Fibroblast of lung (primary cell): ENCODE measurements at regions not wholly inside any gene's neighbourhood (a gene's known extent, or its start where the extent isn't known, plus 50 kb on each side); places are given as distances from the start of the nearest gene placed in this dataset.
"Not testable (repeated sequence)": the region's sequence is repeated elsewhere in the genome, so short reads cannot be mapped to it uniquely, and the experiment has no call there.

Experiments used
- DNase-seq, 2 donors: peaks; one replicate each; pipeline versions ENCODE4 v3.0.0 to v3.0.0-alpha.2; 2010; ENCODE audit warnings: low read depth in 2 of 2
- H2AFZ ChIP-seq: 2 replicates; pipeline ENCODE4 v1.5.1; 2012; ENCODE audit warnings: low read length, control low read depth, inconsistent platforms
- H3K27ac ChIP-seq: 2 replicates; pipeline ENCODE4 v1.5.1; 2011; ENCODE audit warnings: low read length, control low read depth; ENCODE audit not compliant: insufficient read depth
- H3K27me3 ChIP-seq: 2 replicates; pipeline ENCODE4 v1.5.1; 2011; ENCODE audit warnings: mild to moderate bottlenecking, low read length; ENCODE audit not compliant: control insufficient read depth, insufficient read depth
- H3K36me3 ChIP-seq: 2 replicates; pipeline ENCODE4 v1.5.1; 2011; ENCODE audit warnings: low read length; ENCODE audit not compliant: control insufficient read depth, insufficient read depth
- H3K4me1 ChIP-seq: 2 replicates; pipeline ENCODE4 v1.5.1; 2011; ENCODE audit warnings: low read length; ENCODE audit not compliant: control insufficient read depth, insufficient read depth; ENCODE audit errors: extremely low read depth
- H3K4me2 ChIP-seq: 2 replicates; pipeline ENCODE4 v1.5.1; 2011; ENCODE audit warnings: low read length, control low read depth; ENCODE audit not compliant: insufficient read depth; ENCODE audit errors: extremely low read depth
- H3K4me3 ChIP-seq, 4 experiments: fragments of 200-600 bp in 1 of 4; sonication (generic) in 1 of 4; replicated peaks in 1 of 4; 2 replicates each; pipeline ENCODE4 v1.5.1; 2011 to 2016; ENCODE audit warnings: low read length in 4 of 4, low read depth in 3 of 4, mild to moderate bottlenecking in 3 of 4, control low read depth in 2 of 4, inconsistent platforms in 1 of 4, mixed read lengths in 1 of 4; ENCODE audit not compliant: insufficient read depth in 1 of 4; ENCODE audit errors: control extremely low read depth in 1 of 4
- H3K79me2 ChIP-seq: 2 replicates; pipeline ENCODE4 v1.5.1; 2012; ENCODE audit warnings: mild to moderate bottlenecking, low read length, inconsistent platforms; ENCODE audit not compliant: control insufficient read depth, insufficient read depth
- H3K9ac ChIP-seq: 2 replicates; pipeline ENCODE4 v1.5.1; 2011; ENCODE audit warnings: mild to moderate bottlenecking, low read length, control low read depth; ENCODE audit not compliant: insufficient read depth
- H3K9me3 ChIP-seq: 2 replicates; pipeline ENCODE4 v1.5.1; 2012; ENCODE audit warnings: low read depth, low read length; ENCODE audit not compliant: control insufficient read depth, insufficient read depth
- H4K20me1 ChIP-seq: 2 replicates; pipeline ENCODE4 v1.5.1; 2011; ENCODE audit warnings: low read length; ENCODE audit not compliant: control insufficient read depth, insufficient read depth; ENCODE audit errors: extremely low read depth
- CTCF ChIP-seq, 2 donors: IDR thresholded peaks in 1 of 2; conservative IDR thresholded peaks in 1 of 2; 1 replicate in 1 of 2; 2 replicates in 1 of 2; pipeline ENCODE4 v1.5.1; 2011 to 2012; ENCODE audit warnings: low read length in 2 of 2, control low read depth in 1 of 2, inconsistent platforms in 1 of 2, low read depth in 1 of 2, mild to moderate bottlenecking in 1 of 2
- EZH2 ChIP-seq: IDR thresholded peaks from 2 replicates; pipeline ENCODE4 v1.5.1; 2012; ENCODE audit warnings: low read length, control low read depth, mild to moderate bottlenecking; ENCODE audit errors: missing control alignments

GRCh38 chr15:26125664-26126063, 262.5 kb upstream of the ATP10A start:
- no peak overlapping the region for H3K4me3 ChIP-seq
- H4K20me1 ChIP-seq: no peaks in the 10 kb centered on the region
- H2AFZ ChIP-seq: no peak overlapping the region
- no peak overlapping the region for H3K9ac ChIP-seq
- no peaks in the 10 kb centered on the region for H3K27me3 ChIP-seq
- no peaks in the 10 kb centered on the region for H3K9me3 ChIP-seq
- no peak overlapping the region for H3K27ac ChIP-seq
- TF ChIP-seq CTCF (conservative IDR thresholded peaks at IDR 0.05 in 1 of 2, IDR thresholded peaks at IDR 0.05 in 1 of 2; ENCODE audit: low read depth in 1 of 2, low read length in 2 of 2) (no peak), EZH2 (no peak)
- H3K79me2 ChIP-seq: no peaks in the 10 kb centered on the region
- DNase-seq: no peak
- no peaks in the 10 kb centered on the region for H3K4me1 ChIP-seq
- H3K36me3 ChIP-seq: no peaks in the 10 kb centered on the region
- no peak overlapping the region for H3K4me2 ChIP-seq

- Histone ChIP-seq H3K4me2 (no peak overlapping the region), H3K79me2 (no peaks in the 10 kb centered on the region), H3K9ac (no peak overlapping the region), H3K9me3 (no peaks in the 10 kb centered on the region), H3K4me1 (no peaks in the 10 kb centered on the region), H3K36me3 (no peaks in the 10 kb centered on the region), H3K4me3 (no peak overlapping the region), H4K20me1 (no peaks in the 10 kb centered on the region), H2AFZ (no peak overlapping the region), H3K27ac (no peak overlapping the region), H3K27me3 (no peaks in the 10 kb centered on the region)
- no peak for DNase-seq
- TF ChIP-seq CTCF (conservative IDR thresholded peaks at IDR 0.05 in 1 of 2, IDR thresholded peaks at IDR 0.05 in 1 of 2; ENCODE audit: low read depth in 1 of 2, low read length in 2 of 2) (no peak), EZH2 (no peak)
Observed at GRCh38 chr15:26119322-26119721, 256.2 kb upstream of the ATP10A start.

- Histone ChIP-seq H2AFZ (no peak overlapping the region), H4K20me1 (no peaks in the 10 kb centered on the region), H3K4me2 (no peak overlapping the region), H3K27me3 (no peaks in the 10 kb centered on the region), H3K9me3 (no peaks in the 10 kb centered on the region), H3K4me1 (no peaks in the 10 kb centered on the region), H3K79me2 (no peaks in the 10 kb centered on the region), H3K9ac (no peak overlapping the region), H3K36me3 (no peaks in the 10 kb centered on the region), H3K4me3 (no peak overlapping the region), H3K27ac (no peak overlapping the region)
- TF ChIP-seq CTCF (conservative IDR thresholded peaks at IDR 0.05 in 1 of 2, IDR thresholded peaks at IDR 0.05 in 1 of 2; ENCODE audit: low read depth in 1 of 2, low read length in 2 of 2) (no peak), EZH2 (no peak)
- no peak for DNase-seq
Observed at GRCh38 chr15:26115229-26115943, 252.3 kb upstream of the ATP10A start.

- not testable (repeated sequence) for H3K79me2 ChIP-seq, DNase-seq, H3K36me3 ChIP-seq, H2AFZ ChIP-seq, H3K27ac ChIP-seq, H3K9me3 ChIP-seq, H4K20me1 ChIP-seq, H3K4me3 ChIP-seq, H3K4me1 ChIP-seq, H3K9ac ChIP-seq, H3K27me3 ChIP-seq, H3K4me2 ChIP-seq
Observed at GRCh38 chr15:26114128-26114527, 251.0 kb upstream of the ATP10A start.
